ENCODE measurements at regions not wholly inside any gene's neighbourhood (a gene's known extent, or its start where the extent isn't known, plus 50 kb on each side); places are given as distances from the start of the nearest gene placed in this dataset.

GRCh38 chr5:167797933-167798332 is 493.5 kb upstream of the WWC1 start:
- no peak for DNase-seq (ENCODE audit: low read depth in 4 of 4, low spot score in 3 of 4)

GRCh38 chr5:167798448-167798847 is 493.0 kb upstream of the WWC1 start:
- DNase-seq (ENCODE audit: low read depth in 4 of 4, low spot score in 3 of 4), result no peak

- DNase-seq (ENCODE audit: low read depth in 4 of 4, low spot score in 3 of 4), result no peak
Measured at GRCh38 chr5:167800427-167800826, 491.0 kb upstream of the WWC1 start.

- DNase-seq (ENCODE audit: low read depth in 4 of 4, low spot score in 3 of 4), result no peak
Measured at GRCh38 chr5:167801999-167802398, 489.4 kb upstream of the WWC1 start.

GRCh38 chr5:167802755-167803431 is 488.6 kb upstream of the WWC1 start:
- no peak for DNase-seq (ENCODE audit: low read depth in 4 of 4, low spot score in 3 of 4)

GRCh38 chr5:167804512-167805220 is 486.8 kb upstream of the WWC1 start:
- DNase-seq (ENCODE audit: low read depth in 4 of 4, low spot score in 3 of 4), result no peak

GRCh38 chr5:167810573-167810972 is 480.9 kb upstream of the WWC1 start:
- DNase-seq (ENCODE audit: low read depth in 4 of 4, low spot score in 3 of 4), result no peak

GRCh38 chr5:167812871-167813270 is 478.6 kb upstream of the WWC1 start:
- no peak for DNase-seq (ENCODE audit: low read depth in 4 of 4, low spot score in 3 of 4)

GRCh38 chr5:167813389-167813788 is 478.1 kb upstream of the WWC1 start:
- no peak for DNase-seq (ENCODE audit: low read depth in 4 of 4, low spot score in 3 of 4)

GRCh38 chr5:167814040-167814439 is 477.4 kb upstream of the WWC1 start:
- no peak for DNase-seq (ENCODE audit: low read depth in 4 of 4, low spot score in 3 of 4)

- no peak for DNase-seq (ENCODE audit: low read depth in 4 of 4, low spot score in 3 of 4)
Measured at GRCh38 chr5:167814828-167815227, 476.6 kb upstream of the WWC1 start.

- no peak for DNase-seq (ENCODE audit: low read depth in 4 of 4, low spot score in 3 of 4)
Measured at GRCh38 chr5:167816354-167816753, 475.1 kb upstream of the WWC1 start.

GRCh38 chr5:167816864-167817263 is 474.6 kb upstream of the WWC1 start:
- no peak for DNase-seq (ENCODE audit: low read depth in 4 of 4, low spot score in 3 of 4)

GRCh38 chr5:167819406-167819805 is 472.0 kb upstream of the WWC1 start:
- no peak for DNase-seq (ENCODE audit: low read depth in 4 of 4, low spot score in 3 of 4)

- no peak for DNase-seq (ENCODE audit: low read depth in 4 of 4, low spot score in 3 of 4)
Measured at GRCh38 chr5:167820101-167820990, 471.1 kb upstream of the WWC1 start.

GRCh38 chr5:167821151-167821550 is 470.3 kb upstream of the WWC1 start:
- DNase-seq (ENCODE audit: low read depth in 4 of 4, low spot score in 3 of 4), result no peak

GRCh38 chr5:167821669-167822068 is 469.8 kb upstream of the WWC1 start:
- DNase-seq (ENCODE audit: low read depth in 4 of 4, low spot score in 3 of 4), result no peak

GRCh38 chr5:167822241-167822640 is 469.2 kb upstream of the WWC1 start:
- no peak for DNase-seq (ENCODE audit: low read depth in 4 of 4, low spot score in 3 of 4)

GRCh38 chr5:167823405-167823804 is 468.0 kb upstream of the WWC1 start:
- DNase-seq (ENCODE audit: low read depth in 4 of 4, low spot score in 3 of 4), result no peak

- DNase-seq (ENCODE audit: low read depth in 4 of 4, low spot score in 3 of 4), result no peak
Measured at GRCh38 chr5:167827766-167828165, 463.7 kb upstream of the WWC1 start.

- DNase-seq (ENCODE audit: low read depth in 4 of 4, low spot score in 3 of 4), result no peak
Measured at GRCh38 chr5:167831754-167832504, 459.5 kb upstream of the WWC1 start.
